GM23248 (cell line): ENCODE measurements at regions not wholly inside any gene's neighbourhood (a gene's known extent, or its start where the extent isn't known, plus 50 kb on each side); places are given as distances from the start of the nearest gene placed in this dataset.

ENCODE experiments used
- EZH2 ChIP-seq: fragments of 200-600 bp; sonication (generic); IDR thresholded peaks from 2 replicates; pipeline ENCODE4 v1.6.1; 2018; ENCODE audit warnings: antibody characterized with exemption, mild to moderate bottlenecking; ENCODE audit not compliant: insufficient read depth, poor library complexity, severe bottlenecking
- EZH2phosphoT487 ChIP-seq: fragments of 200-600 bp; sonication (generic); IDR thresholded peaks from 2 replicates; pipeline ENCODE4 v1.6.1; 2018; ENCODE audit warnings: antibody characterized with exemption, moderate library complexity, mild to moderate bottlenecking, low read depth; ENCODE audit not compliant: insufficient read depth

DNA sequence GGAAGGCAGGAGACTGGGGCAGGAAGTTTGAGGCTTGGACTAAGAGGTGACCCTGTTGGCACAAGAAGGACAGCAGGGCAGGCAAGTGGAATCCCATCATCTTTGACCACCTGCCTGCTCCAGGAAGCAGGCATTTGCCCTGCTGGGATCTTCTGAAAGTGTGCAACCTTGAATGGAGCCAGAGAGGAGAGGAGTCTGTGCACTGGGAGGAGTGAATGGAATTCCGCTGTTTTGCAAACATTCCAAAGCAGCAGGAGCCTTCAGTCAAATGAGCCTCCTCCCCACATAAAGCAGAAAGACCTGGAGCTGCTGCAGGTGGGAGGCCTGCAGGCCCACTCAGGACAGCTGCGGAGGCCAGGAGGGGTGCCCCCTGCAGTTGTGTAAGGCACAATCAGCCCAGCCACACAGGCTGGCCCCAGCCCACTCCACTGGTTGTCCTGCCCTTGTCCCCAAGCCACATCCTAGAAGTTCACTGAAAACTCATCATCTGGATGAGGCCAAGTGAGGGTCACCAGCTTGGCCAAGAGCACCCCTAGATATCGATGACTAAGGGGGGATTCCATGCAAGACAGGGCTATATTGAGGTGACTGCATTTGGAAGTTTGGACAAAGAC lies 249.5 kb downstream of the RPS24 start:
- TF ChIP-seq EZH2, result no peak
- TF ChIP-seq EZH2phosphoT487, result no peak
